Gastroesophageal sphincter (tissue), 3 donors: ENCODE measurements at regions not wholly inside any gene's neighbourhood (a gene's known extent, or its start where the extent isn't known, plus 50 kb on each side); places are given as distances from the start of the nearest gene placed in this dataset.

Experiments
- EP300 ChIP-seq: sonication (generic); formaldehyde crosslinking; IDR thresholded peaks from one replicate; pipeline ENCODE4 v1.6.1; 2017; ENCODE audit warnings: antibody characterized with exemption, mild to moderate bottlenecking
- POLR2AphosphoS5 ChIP-seq: sonication (generic); formaldehyde crosslinking; IDR thresholded peaks from one replicate; pipeline ENCODE4 v1.6.1; 2017; ENCODE audit warnings: antibody characterized with exemption
- TF ChIP-seq, protein P1 (sequence below), 4 experiments: fragments of 200-600 bp in 2 of 4; fragments of 450-650 bp in 2 of 4; sonication (generic) in 1 of 4; IDR thresholded peaks; one replicate each; pipeline ENCODE4 v1.5.1; 2017 to 2019; ENCODE audit warnings: antibody characterized with exemption in 4 of 4, mild to moderate bottlenecking in 2 of 4, moderate library complexity in 2 of 4

DNA sequence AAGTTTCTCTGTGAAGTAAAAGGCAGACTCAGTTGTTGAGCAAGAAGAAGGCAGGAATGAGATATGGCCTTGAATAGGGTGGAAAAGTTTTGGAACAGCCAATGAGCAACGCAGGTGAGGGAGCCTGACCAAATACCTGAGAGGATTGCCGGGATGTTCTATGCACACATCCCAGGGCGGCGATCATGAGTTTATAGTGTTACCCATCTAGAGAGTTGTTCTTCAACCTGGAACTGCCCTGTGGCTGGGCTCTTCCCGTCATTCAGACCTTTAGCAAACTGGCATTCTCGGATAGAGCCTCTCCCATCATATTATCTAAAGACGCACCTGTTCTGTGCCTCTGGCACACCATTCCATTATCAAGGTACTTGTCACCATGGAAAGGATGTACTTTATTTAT, 103.0 kb upstream of the KIF5B start:
- TF ChIP-seq EP300 (no peak), POLR2AphosphoS5 (no peak)
- TF ChIP-seq, protein P1, sequence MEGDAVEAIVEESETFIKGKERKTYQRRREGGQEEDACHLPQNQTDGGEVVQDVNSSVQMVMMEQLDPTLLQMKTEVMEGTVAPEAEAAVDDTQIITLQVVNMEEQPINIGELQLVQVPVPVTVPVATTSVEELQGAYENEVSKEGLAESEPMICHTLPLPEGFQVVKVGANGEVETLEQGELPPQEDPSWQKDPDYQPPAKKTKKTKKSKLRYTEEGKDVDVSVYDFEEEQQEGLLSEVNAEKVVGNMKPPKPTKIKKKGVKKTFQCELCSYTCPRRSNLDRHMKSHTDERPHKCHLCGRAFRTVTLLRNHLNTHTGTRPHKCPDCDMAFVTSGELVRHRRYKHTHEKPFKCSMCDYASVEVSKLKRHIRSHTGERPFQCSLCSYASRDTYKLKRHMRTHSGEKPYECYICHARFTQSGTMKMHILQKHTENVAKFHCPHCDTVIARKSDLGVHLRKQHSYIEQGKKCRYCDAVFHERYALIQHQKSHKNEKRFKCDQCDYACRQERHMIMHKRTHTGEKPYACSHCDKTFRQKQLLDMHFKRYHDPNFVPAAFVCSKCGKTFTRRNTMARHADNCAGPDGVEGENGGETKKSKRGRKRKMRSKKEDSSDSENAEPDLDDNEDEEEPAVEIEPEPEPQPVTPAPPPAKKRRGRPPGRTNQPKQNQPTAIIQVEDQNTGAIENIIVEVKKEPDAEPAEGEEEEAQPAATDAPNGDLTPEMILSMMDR (IDR thresholded peaks at IDR 0.05) = no peak
